ENCODE measurements at regions not wholly inside any gene's neighbourhood (a gene's known extent, or its start where the extent isn't known, plus 50 kb on each side); places are given as distances from the start of the nearest gene placed in this dataset.

DNA sequence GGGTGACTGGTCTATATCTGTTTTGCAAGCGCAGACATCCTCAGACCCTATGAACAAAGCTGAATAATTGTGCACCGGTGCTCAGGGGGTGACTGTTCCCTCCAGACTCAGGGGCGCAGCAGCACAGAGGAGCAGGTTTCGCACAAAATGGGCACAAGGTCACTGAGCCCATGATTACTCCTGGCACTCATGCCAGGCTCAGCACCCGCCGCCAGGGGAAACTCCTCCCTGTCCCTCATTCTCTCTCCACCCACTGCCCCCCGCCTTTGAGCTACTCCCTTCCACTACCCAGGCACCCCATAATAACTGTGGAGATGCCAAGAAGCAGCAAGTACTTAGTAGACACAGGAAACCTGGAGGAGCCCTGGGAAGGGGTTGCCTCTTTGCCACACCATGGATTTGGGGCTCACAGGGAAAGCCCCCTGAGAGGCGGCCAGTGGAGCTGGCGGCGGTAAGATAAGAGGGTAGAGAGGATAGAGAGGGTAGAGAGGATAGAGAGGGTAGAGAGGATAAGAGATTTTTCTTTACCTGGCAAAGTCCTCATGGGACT lies 198.8 kb downstream of the CTTN start:
- H3K27ac ChIP-seq (ENCODE audit: low read depth in 1 of 2, low read length in 2 of 2): no peak overlapping the region
- H3K36me3 ChIP-seq (ENCODE audit: control insufficient read depth in 4 of 4, insufficient read depth in 3 of 4, low read depth in 1 of 4, low read length in 3 of 4): no peaks in the 10 kb centered on the region
- TF ChIP-seq NR2F2 (IDR thresholded peaks at IDR 0.05) (no peak), RXRA (IDR thresholded peaks at IDR 0.05) (no peak), HNF4A (conservative IDR thresholded peaks at IDR 0.05) (no peak), FOXA2 (IDR thresholded peaks at IDR 0.05) (no peak), EGR1 (IDR thresholded peaks at IDR 0.05; ENCODE audit: low read depth in 2 of 2) (no peak), RAD21 (IDR thresholded peaks at IDR 0.05) (no peak), FOXA1 (IDR thresholded peaks at IDR 0.05) (no peak), HNF4G (IDR thresholded peaks at IDR 0.05) (no peak)
- TF ChIP-seq, protein P1, sequence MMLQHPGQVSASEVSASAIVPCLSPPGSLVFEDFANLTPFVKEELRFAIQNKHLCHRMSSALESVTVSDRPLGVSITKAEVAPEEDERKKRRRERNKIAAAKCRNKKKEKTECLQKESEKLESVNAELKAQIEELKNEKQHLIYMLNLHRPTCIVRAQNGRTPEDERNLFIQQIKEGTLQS (IDR thresholded peaks at IDR 0.05): no peak
- TF ChIP-seq, protein P2, sequence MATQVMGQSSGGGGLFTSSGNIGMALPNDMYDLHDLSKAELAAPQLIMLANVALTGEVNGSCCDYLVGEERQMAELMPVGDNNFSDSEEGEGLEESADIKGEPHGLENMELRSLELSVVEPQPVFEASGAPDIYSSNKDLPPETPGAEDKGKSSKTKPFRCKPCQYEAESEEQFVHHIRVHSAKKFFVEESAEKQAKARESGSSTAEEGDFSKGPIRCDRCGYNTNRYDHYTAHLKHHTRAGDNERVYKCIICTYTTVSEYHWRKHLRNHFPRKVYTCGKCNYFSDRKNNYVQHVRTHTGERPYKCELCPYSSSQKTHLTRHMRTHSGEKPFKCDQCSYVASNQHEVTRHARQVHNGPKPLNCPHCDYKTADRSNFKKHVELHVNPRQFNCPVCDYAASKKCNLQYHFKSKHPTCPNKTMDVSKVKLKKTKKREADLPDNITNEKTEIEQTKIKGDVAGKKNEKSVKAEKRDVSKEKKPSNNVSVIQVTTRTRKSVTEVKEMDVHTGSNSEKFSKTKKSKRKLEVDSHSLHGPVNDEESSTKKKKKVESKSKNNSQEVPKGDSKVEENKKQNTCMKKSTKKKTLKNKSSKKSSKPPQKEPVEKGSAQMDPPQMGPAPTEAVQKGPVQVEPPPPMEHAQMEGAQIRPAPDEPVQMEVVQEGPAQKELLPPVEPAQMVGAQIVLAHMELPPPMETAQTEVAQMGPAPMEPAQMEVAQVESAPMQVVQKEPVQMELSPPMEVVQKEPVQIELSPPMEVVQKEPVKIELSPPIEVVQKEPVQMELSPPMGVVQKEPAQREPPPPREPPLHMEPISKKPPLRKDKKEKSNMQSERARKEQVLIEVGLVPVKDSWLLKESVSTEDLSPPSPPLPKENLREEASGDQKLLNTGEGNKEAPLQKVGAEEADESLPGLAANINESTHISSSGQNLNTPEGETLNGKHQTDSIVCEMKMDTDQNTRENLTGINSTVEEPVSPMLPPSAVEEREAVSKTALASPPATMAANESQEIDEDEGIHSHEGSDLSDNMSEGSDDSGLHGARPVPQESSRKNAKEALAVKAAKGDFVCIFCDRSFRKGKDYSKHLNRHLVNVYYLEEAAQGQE (IDR thresholded peaks at IDR 0.05): no peak
- TF ChIP-seq, protein P3, sequence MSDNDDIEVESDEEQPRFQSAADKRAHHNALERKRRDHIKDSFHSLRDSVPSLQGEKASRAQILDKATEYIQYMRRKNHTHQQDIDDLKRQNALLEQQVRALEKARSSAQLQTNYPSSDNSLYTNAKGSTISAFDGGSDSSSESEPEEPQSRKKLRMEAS (IDR thresholded peaks at IDR 0.05): no peak
- TF ChIP-seq, protein P4, sequence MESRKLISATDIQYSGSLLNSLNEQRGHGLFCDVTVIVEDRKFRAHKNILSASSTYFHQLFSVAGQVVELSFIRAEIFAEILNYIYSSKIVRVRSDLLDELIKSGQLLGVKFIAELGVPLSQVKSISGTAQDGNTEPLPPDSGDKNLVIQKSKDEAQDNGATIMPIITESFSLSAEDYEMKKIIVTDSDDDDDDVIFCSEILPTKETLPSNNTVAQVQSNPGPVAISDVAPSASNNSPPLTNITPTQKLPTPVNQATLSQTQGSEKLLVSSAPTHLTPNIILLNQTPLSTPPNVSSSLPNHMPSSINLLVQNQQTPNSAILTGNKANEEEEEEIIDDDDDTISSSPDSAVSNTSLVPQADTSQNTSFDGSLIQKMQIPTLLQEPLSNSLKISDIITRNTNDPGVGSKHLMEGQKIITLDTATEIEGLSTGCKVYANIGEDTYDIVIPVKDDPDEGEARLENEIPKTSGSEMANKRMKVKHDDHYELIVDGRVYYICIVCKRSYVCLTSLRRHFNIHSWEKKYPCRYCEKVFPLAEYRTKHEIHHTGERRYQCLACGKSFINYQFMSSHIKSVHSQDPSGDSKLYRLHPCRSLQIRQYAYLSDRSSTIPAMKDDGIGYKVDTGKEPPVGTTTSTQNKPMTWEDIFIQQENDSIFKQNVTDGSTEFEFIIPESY (IDR thresholded peaks at IDR 0.05): no peak
- H3K4me3 ChIP-seq (ENCODE audit: low read depth in 1 of 3, low read length in 3 of 3): no peak overlapping the region
- no peaks in the 10 kb centered on the region for H3K27me3 ChIP-seq (ENCODE audit: control insufficient read depth in 4 of 4, insufficient read depth in 4 of 4, low read length in 3 of 4)
- no peak overlapping the region for H3K9ac ChIP-seq (ENCODE audit: low read depth in 1 of 2, low read length in 2 of 2)
- no peaks in the 10 kb centered on the region for H3K4me1 ChIP-seq (ENCODE audit: control insufficient read depth in 4 of 4, insufficient read depth in 4 of 4, low read length in 3 of 4)
- WGBS: 95% methylated on average over 10 of the region's 10 CpGs
- no peak for DNase-seq (ENCODE audit: low spot score)
- H3K9me3 ChIP-seq (ENCODE audit: control insufficient read depth in 4 of 4, low read length in 3 of 4): no peaks in the 10 kb centered on the region

DNA sequence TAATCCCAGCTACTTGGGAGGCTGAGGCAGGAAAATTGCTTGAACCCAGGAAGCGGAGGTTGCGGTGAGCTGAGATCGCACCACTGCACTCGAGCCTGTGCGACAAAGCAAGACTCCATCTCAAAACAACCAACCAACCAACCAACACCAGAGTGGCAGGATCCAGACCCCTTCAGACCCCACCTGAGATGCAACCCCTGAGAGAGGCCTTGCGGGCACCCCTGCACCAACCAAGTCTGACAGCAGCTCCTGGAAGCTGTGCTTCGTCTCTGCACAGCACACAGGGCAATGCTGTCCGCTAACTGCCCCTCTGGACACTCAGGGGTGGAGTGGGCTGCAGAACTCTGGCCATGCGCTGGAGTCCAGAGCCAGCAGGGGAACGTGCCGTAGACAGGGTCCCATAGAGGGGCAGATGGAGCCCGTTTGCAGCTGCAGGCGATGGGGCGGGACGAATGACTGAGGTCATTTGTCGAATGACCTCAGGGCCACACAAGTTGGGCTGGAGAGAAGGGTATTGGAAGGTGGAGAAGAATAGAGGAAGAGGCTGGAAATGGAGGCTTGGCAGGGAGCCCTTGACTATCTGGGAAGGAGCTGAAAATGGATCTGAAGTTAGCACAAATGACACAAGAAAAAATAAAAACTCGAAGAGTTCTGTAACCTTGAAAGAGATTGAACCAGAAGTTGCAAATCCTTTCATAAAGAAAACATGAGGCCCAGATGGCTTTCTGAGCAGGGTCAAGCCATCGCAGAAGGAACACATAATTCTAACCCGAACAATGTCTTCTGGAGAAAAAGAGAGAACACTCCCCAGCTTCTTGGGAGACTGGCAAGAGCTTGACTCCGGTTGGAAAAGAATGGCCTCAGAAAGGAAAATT lies 199.7 kb downstream of the CTTN start:
- TF ChIP-seq, protein P5, sequence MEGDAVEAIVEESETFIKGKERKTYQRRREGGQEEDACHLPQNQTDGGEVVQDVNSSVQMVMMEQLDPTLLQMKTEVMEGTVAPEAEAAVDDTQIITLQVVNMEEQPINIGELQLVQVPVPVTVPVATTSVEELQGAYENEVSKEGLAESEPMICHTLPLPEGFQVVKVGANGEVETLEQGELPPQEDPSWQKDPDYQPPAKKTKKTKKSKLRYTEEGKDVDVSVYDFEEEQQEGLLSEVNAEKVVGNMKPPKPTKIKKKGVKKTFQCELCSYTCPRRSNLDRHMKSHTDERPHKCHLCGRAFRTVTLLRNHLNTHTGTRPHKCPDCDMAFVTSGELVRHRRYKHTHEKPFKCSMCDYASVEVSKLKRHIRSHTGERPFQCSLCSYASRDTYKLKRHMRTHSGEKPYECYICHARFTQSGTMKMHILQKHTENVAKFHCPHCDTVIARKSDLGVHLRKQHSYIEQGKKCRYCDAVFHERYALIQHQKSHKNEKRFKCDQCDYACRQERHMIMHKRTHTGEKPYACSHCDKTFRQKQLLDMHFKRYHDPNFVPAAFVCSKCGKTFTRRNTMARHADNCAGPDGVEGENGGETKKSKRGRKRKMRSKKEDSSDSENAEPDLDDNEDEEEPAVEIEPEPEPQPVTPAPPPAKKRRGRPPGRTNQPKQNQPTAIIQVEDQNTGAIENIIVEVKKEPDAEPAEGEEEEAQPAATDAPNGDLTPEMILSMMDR (IDR thresholded peaks at IDR 0.05; ENCODE audit: low read depth, low read length, missing input control): no peak
- TF ChIP-seq NR2F2 (IDR thresholded peaks at IDR 0.05): no peak
- TF ChIP-seq RXRA (IDR thresholded peaks at IDR 0.05): no peak
- no peak for TF ChIP-seq FOXA1 (IDR thresholded peaks at IDR 0.05)
- TF ChIP-seq HNF4A (conservative IDR thresholded peaks at IDR 0.05): no peak
- TF ChIP-seq TAF1 (conservative IDR thresholded peaks at IDR 0.05): no peak
- no peak for TF ChIP-seq RAD21 (IDR thresholded peaks at IDR 0.05)
- TF ChIP-seq FOXA2 (IDR thresholded peaks at IDR 0.05): no peak
- TF ChIP-seq, protein P3 (IDR thresholded peaks at IDR 0.05): no peak
- TF ChIP-seq GABPA (IDR thresholded peaks at IDR 0.05 in 1 of 2, conservative IDR thresholded peaks at IDR 0.05 in 1 of 2): no peak
- TF ChIP-seq, protein P1 (IDR thresholded peaks at IDR 0.05): no peak
- no peak for TF ChIP-seq YY1 (IDR thresholded peaks at IDR 0.05)
- TF ChIP-seq, protein P4 (IDR thresholded peaks at IDR 0.05): no peak
- no peak for TF ChIP-seq JUND (IDR thresholded peaks at IDR 0.05)
- TF ChIP-seq SP1 (IDR thresholded peaks at IDR 0.05): no peak
- no peaks in the 10 kb centered on the region for H3K4me1 ChIP-seq (ENCODE audit: control insufficient read depth in 4 of 4, insufficient read depth in 4 of 4, low read length in 3 of 4)
- no peaks in the 10 kb centered on the region for H3K9me3 ChIP-seq (ENCODE audit: control insufficient read depth in 4 of 4, low read length in 3 of 4)
- no peak overlapping the region for H3K27ac ChIP-seq (ENCODE audit: low read depth in 1 of 2, low read length in 2 of 2)
- DNase-seq (ENCODE audit: low spot score): no peak
- H3K4me3 ChIP-seq (ENCODE audit: low read depth in 1 of 3, low read length in 3 of 3): no peak overlapping the region
- no peaks in the 10 kb centered on the region for H3K27me3 ChIP-seq (ENCODE audit: control insufficient read depth in 4 of 4, insufficient read depth in 4 of 4, low read length in 3 of 4)
- 86% methylated on average over 20 of the region's 20 CpGs for WGBS
- no peaks in the 10 kb centered on the region for H3K36me3 ChIP-seq (ENCODE audit: control insufficient read depth in 4 of 4, insufficient read depth in 3 of 4, low read depth in 1 of 4, low read length in 3 of 4)
- no peak overlapping the region for H3K9ac ChIP-seq (ENCODE audit: low read depth in 1 of 2, low read length in 2 of 2)

All from liver (tissue), 8 donors.